HL-60 (cell line): ENCODE measurements at regions not wholly inside any gene's neighbourhood (a gene's known extent, or its start where the extent isn't known, plus 50 kb on each side); places are given as distances from the start of the nearest gene placed in this dataset.

Experiments used
- DNase-seq, 2 experiments: peaks; one replicate each; pipeline ENCODE4 v3.0.0-alpha.2; 2010 to 2020; ENCODE audit warnings: low read depth in 1 of 2, low spot score in 1 of 2
- H3K27ac ChIP-seq: fragments of 250-450 bp; sonication (Bioruptor Pico); replicated peaks from 2 replicates; pipeline ENCODE4 v1.5.1; 2020; ENCODE audit warnings: mild to moderate bottlenecking, moderate library complexity
- H3K27me3 ChIP-seq: fragments of 250-450 bp; sonication (Bioruptor Pico); 2 replicates; pipeline ENCODE4 v1.5.1; 2021; ENCODE audit warnings: mild to moderate bottlenecking, moderate library complexity; ENCODE audit not compliant: insufficient read depth, poor library complexity, severe bottlenecking
- H3K4me3 ChIP-seq: replicated peaks from 2 replicates; pipeline ENCODE4 v1.5.1; 2011; ENCODE audit warnings: mild to moderate bottlenecking, control low read depth, low read length; ENCODE audit not compliant: insufficient read depth
- CTCF ChIP-seq: IDR thresholded peaks from one replicate; pipeline ENCODE4 v1.5.1; 2011; ENCODE audit warnings: low read length, control low read depth, inconsistent platforms; ENCODE audit not compliant: insufficient read depth
- GABPA ChIP-seq: IDR thresholded peaks from 2 replicates; pipeline ENCODE4 v1.6.1; 2012; ENCODE audit warnings: low read depth
- POLR2AphosphoS5 ChIP-seq: IDR thresholded peaks from 2 replicates; pipeline ENCODE4 v1.6.1; 2012; ENCODE audit warnings: low read depth
- REST ChIP-seq: IDR thresholded peaks from 2 replicates; pipeline ENCODE4 v1.6.1; 2012; ENCODE audit warnings: low read depth; ENCODE audit not compliant: insufficient replicate concordance
- SPI1 ChIP-seq: IDR thresholded peaks from 2 replicates; pipeline ENCODE4 v1.6.1; 2012; ENCODE audit warnings: low read depth, mild to moderate bottlenecking, borderline replicate concordance

GRCh38 chr4:148883891-148884290 is 441.7 kb upstream of the NR3C2 start:
- Histone ChIP-seq H3K4me3 (no peak overlapping the region), H3K27me3 (no peaks in the 10 kb centered on the region), H3K27ac (no peak overlapping the region)
- TF ChIP-seq REST (no peak), SPI1 (no peak), CTCF (no peak), POLR2AphosphoS5 (no peak), GABPA (no peak)
- no peak for DNase-seq

- no peak for DNase-seq
- no peak for TF ChIP-seq CTCF
- TF ChIP-seq SPI1, result no peak
- TF ChIP-seq POLR2AphosphoS5, result no peak
- TF ChIP-seq REST, result no peak
- TF ChIP-seq GABPA, result no peak
- Histone ChIP-seq H3K27ac (no peak overlapping the region), H3K27me3 (no peaks in the 10 kb centered on the region), H3K4me3 (no peak overlapping the region)
Observed at GRCh38 chr4:148883435-148883834, 441.2 kb upstream of the NR3C2 start.

GRCh38 chr4:148881860-148882643 is 439.8 kb upstream of the NR3C2 start:
- Histone ChIP-seq H3K4me3 (no peak overlapping the region), H3K27ac (no peak overlapping the region), H3K27me3 (no peaks in the 10 kb centered on the region)
- no peak for TF ChIP-seq REST
- TF ChIP-seq GABPA, result no peak
- no peak for DNase-seq
